ENCODE measurements at regions not wholly inside any gene's neighbourhood (a gene's known extent, or its start where the extent isn't known, plus 50 kb on each side); places are given as distances from the start of the nearest gene placed in this dataset.

DNA sequence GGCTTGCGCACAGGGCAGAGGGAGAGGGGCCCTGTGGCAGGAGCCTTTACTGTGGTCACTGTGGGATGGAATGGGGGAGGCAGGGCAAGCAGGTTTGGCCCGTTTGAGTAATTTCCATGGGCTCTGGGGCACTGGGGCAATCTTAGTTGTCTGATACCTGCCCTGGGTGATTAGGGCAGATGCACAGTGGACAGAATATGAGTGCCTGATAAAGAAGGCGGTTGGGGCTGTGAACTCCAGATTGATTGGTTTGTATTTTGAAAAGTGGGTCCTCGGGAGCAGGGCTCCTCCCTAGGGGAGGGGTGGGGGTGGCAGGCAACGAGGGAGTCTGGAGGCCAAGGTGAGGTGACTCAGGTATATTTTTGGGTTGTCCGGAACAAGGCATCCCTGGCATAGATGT, 247.5 kb downstream of the NSG2 start:
- DNase-seq: no peak

DNA sequence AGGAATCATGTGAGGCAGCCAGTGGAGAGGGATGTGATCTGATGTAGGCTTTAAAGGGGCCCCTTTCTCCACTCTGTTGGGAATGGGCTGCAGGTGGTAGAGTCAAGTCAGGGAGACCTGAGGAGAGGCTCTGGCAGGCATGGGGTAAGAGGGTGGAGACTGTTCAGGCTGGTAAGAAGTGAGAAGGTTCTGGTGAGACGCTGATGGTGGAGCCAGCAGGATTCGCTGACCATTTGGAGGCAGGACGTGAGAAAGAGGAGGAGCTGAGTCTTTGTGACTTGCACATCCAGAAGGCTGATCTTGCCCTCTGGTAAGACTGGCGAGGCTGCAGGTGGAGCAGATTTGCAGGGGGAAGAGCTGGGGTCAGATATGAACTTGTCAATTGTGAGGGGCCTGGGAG, 248.0 kb downstream of the NSG2 start:
- DNase-seq: no peak

DNA sequence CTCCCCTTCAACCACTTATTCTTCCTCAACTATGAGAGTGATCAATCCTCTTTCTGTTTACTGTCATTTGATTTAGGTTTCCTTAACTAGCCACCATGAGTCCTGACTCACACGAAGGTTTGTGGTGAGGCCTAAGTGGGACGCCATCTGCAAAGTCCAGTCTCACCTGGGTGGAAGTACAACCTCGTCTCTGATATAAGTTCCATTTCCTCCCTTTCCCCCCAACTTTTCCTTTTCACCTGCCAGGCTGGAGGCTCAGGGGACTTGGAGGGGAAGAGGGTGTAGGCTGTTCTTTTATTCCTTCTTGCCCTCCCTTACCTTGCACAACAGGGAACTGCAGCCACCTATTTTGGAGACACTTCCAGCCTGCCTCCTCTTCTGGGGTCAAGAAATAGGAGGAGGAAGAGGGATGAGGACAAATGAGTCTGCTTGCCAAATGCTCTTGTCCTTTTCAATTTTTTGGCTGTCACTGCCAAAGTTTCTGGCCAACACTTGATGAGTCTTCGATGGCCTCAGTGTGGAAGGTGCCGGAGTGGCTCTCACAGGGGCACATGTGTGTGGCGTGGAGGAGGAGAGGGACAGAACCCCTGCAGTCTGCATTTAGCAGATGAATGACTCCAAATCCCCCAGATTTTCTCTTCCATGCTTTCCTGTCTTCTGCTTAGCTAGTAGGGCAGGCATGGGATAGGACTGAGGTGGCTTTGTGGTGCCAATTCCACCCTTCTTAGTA, 249.6 kb downstream of the NSG2 start:
- DNase-seq: no peak

DNA sequence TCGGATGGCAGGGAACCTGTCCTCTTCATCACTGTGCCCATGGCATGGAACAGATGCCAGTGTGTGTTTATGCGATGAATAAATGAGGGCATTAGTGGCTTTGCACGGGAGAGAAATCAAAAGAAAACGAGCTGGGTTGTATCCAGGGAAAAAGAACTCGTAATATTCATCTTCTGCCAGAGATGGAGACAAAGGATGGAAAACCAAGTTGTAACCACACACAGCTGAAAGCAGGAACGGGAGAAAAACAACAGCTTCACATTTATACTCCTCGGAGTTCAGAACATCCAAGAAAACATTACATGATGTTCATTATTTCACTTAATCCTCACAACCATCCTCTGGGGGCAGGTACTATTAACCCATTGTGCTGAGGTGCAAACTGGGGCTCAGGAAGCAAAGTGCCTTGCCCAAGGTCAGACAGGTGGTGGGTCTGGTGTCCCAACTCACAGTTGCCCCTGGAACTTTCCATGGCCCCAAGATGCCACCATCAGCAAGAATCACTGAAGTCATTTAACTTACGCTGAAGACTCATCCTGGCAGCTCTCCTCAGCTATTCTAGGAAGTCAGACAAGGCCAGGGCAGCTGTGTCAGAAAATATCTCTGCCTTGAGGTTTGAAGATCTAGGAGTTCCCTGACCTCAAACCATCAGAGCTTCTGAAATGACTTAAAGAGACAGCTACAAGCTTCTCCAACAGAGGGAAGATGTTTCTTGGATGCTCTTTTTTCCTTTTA, 250.4 kb downstream of the NSG2 start:
- no peak for DNase-seq

DNA sequence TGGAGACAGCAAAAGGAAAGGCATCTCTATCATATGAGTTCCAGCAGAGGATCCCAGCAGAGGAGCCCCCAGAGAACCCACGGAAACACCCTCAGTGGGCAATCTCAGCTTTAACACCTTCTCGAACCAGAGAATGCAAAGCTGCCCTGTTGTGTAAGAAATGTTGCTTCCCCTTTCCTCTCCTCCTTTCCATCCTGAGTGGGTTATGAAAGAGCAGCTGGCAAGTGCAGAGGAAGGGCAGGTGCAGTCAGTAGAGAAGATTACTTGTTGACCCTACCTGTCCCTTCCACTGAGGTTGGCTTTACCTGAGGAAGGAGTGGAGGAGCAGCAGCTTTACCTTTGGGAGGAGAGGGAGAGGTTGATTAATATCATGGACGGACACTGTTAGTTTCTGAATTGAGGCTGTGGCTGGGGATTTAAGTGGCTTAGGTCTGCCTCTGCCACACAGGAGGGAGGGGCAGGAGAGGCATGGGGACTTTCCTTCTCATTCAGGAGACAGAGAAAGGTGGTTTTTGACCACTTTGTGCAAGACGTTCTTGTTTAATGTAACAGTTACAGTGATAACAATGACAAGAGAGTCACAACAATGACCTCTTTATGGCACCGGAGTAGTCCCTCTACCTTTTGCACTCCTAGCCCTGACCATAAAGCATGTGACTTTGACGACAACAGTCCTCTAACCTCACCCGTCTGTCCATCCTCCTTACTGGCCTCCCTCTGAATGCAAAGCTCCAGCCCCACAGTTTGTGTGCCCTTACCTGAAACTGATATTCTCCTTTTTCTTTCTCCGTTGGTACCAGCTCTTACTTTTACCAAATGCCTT, 254.8 kb downstream of the NSG2 start:
- no peak for DNase-seq

DNA sequence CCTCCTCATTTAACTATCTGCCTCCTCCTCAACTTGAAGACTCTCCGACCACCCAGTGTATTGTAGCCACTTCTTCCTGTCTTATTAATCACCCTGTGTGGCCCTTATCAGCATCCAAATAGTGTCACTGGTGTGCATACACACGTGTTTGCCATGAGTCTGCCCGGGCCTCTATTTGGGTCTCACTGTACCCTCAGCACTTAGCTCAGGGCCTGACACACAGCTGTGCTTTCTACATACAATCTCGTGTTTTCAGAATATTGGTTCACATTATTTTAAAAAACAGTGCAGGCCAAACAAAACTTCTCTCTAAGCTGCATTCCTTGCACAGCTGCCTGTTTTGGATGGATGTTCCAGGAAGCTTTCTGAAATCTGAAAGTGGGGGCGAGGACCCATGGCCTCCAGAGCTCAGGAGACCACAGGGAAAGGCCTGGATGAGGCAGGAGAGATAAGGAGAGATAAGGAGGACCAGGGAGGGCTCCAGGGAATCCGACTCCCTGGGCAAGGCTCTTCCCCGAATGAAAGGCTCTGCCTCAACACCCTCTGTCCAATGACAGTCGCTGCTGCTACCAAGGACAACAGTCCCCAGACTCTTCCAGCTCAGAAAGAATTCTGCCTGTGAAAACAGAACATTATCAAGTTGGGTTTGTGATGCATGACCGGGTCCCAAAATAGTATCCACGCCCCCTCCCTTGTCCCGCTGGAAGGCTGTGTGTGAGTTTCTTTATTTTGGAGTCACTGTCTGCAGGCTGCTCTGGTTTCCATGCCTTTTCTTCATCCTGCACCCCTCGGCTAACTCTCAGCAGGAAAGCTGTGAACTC, 255.6 kb downstream of the NSG2 start:
- no peak for DNase-seq

DNA sequence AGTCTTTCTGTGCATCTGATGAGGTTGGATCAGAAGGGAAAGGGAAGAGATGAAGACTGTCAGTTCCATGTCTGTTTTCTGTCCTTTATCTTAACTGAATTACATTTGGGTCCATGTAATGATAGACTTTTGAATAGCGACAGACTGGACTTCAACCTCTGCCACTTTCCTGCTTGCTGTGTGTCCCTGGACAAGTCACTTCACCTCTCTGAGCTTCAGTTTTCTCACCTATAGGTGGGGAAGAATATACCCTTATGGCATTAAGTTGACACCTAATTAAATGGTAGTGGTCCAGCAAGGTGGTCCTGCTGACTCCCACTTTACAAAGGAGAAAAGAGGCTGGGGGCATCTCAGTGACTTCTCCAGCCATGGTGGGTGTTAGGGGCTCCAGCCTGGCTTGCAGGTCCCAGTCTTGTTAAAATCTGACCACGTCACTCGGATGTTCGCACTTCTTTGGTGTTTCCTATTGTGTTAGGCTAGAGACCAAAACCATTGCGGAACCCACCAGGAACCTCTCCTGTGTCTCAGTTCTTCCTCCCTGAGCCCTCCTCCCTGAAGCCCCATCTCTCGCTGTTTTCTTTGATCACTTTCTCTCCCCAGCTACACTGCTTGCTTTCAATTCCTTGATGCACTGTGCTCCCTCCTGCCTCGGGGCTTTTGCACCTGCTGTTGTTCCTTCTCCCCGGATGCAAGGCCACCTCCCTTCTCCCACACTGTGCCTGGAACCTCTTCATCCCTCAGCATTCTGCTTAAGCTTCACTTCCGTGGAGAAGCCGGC, 256.5 kb downstream of the NSG2 start:
- DNase-seq: no peak

DNA sequence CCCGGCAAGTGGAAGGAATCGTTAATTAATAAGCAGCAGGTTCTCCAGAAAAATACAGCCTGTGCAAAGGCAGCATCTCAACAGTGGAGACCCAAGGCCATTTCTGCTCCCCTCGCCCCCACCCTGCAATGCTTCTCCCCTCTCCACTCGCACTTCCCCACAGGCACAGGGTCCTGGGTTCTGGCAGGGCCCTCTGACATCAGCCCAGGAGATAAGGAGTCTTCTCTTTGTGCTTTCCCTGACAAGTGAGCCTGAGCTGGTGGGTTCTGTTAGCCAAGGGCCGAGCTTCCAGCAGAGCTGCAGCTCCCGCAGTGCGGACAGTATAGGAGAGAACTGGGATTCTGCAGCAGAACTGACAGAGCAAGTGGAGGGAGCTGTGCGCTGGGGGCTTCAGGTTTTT, 257.5 kb downstream of the NSG2 start:
- no peak for DNase-seq

DNA sequence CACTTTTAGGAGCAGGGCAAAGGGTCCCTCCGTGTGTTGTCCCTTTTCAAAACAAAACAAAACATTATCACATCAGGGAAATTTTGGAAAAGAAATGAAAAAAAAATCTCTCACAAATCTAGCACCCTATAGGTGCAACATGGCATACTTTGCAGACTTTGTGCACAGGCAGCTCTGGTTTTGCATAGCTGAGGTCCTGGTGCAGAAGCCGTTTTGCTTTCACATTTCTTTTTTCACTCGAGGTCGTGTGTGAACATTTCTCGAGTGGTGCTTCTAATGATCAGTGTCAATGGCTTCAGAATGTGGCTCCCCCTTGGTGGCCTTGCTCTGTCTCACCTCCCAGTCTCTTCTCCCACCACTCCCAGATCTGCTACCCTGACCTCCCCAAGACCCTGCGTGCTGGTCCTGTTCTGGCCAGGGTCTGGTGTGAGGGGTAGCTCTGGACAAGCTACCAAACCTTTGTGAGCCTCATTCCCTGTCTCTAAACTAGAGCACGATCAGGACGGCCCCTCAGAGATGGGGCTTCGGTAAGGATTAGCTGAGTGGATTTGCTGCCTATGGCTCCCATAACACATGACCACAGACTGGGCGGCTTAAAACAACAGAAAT, 258.0 kb downstream of the NSG2 start:
- DNase-seq: no peak

DNA sequence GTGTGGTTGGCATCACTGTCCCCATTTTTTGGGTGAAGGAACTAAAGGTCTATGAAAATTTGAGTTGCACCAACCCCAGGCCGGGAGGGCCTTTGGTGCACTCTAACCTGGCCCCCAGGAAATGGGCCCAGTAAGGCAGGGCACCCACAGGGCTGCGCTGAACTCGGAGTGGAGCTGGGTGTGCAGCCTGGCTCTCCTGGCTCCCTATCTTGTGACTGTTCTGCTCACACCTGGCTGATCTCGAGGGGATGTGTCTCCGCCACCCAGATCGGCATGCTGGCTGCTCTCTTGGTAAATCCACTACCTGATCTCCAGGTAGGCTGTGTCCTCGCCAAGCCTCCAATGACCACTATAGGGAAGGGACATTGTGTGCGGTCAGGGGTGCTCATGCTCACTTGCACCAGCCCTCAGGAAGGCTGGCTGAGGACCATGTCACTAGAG, 259.8 kb downstream of the NSG2 start:
- DNase-seq: no peak

DNA sequence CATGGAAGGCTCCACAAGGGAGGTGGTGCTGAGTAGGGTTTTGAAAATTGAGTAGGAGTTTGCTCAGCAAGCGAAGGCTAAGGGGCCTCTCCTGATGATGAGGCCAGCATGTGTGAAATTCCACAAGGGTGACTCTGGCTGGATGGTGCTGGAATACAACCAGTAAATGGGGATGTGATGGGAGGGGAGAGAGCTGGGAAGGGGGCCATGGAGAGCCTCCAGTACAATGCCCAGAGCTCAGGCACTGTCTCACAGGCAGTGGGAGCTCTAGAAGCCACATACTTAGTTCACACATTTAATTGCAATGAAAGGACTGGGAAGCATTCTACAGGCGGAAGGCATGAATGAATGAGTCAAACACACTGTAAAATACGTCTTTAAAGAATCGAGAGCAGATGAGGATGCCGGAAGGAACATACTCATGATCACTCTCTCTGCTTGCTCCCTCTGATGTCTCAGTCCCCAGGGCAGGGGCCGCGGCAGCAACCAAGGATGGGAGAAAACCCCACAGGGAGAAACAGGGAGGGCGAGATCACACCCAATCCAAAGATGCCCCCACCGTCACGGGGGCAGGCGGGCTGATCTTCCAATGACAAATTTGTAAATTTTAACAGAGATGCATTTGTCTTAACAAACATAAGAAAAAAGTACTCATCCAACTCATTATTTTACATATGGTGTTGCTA, 261.0 kb downstream of the NSG2 start:
- DNase-seq: no peak

DNA sequence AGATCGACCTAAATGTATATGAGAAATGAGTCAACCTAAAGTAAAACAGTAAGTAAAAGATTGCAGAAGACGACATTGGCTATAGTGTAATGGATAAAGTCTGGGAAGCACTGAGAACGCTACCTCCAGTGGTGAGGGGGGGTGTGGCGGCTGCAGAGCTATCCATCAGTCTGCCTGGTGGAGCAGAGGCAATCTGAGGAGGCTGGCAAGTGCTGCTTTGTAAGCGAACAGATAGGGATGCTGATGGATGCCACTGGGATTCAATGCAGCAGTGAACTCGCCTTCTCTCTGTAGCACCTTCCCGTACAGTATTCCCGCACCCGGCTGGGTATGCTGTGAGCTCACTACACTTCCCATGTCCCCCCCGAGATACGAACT, 261.5 kb downstream of the NSG2 start:
- DNase-seq: no peak

DNA sequence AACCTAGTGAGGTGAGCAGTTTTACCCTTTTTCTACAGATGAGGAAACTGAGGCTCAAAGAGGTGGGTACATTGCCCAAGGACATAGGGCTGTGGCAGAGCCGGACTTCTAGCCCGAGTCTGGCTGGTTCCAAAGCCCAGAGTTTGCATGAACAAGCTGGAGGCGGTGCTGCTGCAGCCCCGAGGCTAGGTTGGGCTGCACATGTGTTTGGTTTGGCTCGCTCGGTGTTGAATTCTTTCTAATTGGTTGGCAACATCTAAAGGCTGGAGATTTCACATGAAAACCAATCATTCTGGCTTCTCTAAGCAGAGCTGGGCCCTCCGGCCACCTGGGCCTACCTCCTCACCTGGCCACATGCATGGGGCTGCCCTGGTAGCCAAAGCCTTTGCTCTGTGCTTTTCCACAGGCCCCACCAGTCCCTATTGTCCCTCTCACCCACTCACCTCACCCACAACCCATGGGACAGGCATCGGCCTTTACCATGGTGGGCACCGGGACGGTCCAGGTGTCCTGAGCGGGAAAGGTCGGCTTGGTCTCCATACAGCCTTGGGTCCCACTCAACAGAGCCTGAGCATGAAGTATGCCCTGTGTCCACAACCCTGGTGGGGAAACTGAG, 262.3 kb downstream of the NSG2 start:
- no peak for DNase-seq

DNA sequence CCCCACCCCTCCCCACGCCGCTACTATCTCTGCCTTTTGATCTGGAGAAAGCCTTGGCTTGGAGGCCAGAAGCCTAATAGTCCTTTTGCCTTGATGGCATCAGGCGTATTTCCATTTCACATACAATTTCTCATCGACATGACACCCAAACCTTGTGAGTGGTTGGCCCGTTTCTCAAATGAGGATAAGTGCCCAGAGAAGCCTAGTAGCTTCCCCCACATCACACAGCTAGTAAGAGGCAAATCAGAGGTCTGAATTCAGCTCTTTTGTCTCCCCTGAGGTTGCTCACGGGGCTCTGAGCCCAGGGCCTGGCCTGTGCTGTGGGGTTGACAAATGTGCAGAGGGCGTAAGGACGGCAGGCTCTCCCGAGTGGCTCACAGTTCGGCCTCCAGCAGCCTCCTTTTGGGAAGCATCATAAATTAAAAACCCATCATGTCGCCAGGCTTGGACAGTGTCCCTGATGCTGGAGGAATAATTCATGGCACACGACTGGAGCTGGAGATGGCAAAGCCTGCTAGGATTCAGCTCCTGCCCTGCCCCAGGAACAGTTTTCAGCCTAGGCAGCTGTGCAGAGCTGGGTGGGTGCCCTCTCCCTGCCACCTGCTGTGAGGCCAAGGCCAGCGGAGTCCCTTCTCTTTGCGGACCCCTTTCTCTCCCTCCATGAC, 263.8 kb downstream of the NSG2 start:
- DNase-seq: no peak

DNA sequence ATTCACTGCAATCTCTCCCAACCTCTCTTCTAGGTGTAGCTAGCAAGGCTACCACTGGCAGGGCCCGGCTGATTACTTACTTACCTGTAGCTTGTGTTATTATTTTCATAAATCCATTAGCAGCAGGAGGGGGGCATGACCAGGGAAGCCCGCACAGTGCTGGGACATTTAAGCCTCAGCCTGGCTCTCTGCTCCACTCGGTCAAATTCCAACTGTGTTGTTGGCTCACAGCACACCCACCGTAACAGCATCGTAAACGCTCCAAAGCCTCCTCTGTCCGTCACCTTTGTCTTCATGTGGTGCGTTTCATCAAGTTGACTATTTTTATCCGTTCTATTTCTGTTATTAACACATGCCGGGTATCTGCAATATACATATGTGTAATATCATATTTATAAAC, 264.7 kb downstream of the NSG2 start:
- no peak for DNase-seq

DNA sequence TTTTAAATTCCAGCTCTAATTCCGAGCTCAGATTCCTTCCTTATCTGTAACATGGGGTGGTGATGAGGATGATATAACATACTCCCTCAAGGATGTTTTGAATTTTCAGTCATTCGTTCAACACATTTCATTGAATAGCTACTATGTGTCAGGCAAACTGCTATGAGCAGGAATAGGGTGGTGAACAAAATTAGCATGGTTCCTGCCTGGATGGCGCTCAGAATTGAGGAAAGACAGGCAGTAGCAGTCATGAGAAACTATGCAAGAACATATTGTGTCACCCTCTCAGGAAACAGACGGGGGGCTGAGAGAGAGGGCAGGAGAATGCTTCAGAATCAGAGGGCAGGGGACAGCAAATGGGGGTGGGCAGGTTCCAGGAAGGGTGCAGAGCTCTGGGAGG, 265.2 kb downstream of the NSG2 start:
- no peak for DNase-seq

DNA sequence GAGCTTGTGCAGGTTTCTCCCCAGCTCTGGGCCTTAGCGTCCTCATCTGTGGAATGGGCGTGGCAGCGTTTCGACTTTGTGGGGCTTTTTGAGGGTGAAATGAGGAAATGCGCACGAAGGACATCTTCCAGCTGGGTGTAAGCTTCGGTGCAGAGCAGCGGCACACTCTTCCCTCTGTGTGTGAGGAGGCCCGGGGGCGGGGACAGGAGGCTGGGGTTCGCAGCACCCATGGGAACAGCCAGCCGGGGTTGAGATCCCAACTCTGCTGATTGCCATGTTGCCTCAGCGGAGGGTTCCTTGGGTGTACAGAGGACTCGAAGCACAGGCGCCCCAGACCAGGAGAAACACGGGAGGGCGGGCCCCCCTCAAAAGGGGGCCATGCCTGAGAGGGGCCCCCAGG, 265.6 kb downstream of the NSG2 start:
- DNase-seq: no peak

DNA sequence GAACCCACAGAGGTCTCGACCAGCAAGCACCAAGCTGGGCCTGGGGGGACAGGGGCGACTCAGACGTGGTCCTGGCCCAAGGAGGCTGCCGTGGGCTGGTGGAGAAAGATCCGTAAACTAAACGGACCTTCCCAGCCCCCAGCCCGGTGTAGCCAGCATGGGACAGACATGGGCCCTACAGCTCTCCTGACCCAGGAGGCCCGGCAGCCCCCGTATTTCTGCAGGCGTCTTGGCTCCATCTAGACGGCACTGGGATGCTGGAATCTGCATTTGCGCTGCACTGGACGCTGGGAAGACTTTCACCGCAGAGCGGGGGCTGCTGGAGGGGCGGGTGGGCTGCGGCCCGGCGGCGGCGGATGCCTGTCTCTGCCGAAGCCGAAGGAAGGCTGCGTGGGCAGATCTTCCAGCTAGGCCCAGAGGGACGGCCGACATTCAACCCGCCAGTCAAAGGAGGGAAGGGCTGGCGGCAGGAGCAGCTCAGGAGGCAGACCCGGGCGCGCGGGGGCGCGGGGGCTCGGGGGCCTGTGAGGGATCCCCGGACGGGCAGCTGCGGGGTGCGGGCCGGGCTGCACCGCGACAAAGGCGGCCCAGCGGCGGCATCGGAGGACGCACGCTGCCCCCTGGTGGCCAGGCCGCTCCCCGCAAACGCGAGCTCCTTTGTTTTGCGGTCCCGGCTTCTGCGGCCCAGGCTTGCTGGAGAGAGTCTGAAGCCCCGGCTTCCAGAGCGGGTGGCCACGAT, 266.2 kb downstream of the NSG2 start:
- DNase-seq: no peak

DNA sequence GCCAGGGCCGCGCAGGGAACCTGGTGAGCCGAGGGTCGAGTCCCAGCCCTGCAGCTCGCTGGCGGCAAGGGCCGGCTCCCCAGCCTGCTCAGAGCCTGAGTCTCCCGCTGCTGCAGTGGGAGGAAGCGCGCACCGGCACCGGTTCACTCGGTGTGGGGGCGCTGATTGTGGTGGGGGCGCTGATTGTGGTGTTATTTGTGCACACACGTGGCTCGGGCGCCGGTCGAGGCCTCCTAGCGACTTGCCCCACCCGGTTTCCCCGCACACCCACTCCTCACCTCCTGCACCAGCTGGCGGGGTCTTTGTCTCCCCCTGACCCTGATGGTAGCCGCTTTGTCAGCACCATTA, 266.7 kb downstream of the NSG2 start:
- no peak for DNase-seq

All from NCI-H1048 (cell line).